ENCODE measurements at regions not wholly inside any gene's neighbourhood (a gene's known extent, or its start where the extent isn't known, plus 50 kb on each side); places are given as distances from the start of the nearest gene placed in this dataset.

DNA sequence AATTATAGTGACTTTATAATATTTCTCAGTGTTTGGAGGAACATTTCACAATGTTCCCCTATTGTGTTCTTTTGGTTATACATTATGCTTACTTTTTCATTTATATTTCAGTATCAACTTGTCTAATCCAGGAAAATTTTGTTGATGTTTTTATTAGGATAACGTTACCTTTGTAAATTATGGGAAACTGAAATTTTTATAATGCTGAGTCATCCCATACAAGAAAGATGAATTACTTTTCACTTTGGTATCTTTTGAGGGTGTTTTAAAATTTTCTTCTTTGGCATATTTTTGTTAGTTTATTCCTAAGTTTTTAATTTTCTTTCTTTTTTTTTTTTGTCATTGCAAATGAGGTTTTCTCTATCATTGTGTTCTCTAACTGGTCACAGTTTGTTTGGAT is 542.7 kb downstream of the SLC16A7 start:
- H3K27me3 ChIP-seq (ENCODE audit: control insufficient read depth, insufficient read depth, low read length) = no peaks in the 10 kb centered on the region
- H3K4me1 ChIP-seq (ENCODE audit: control insufficient read depth, insufficient read depth, low read length) = peaks cover 3% of the 10 kb centered on the region
- no peak overlapping the region for H3K4me3 ChIP-seq (ENCODE audit: low read length)
- H3K36me3 ChIP-seq (ENCODE audit: insufficient read depth, low read length) = no peaks in the 10 kb centered on the region
- no peak overlapping the region for H3K9ac ChIP-seq (ENCODE audit: low read depth, low read length)
- H3K9me3 ChIP-seq (replicated peaks; ENCODE audit: low read length) = no peaks in the 10 kb centered on the region
- no peak overlapping the region for H3K4me2 ChIP-seq (ENCODE audit: low read length)

DNA sequence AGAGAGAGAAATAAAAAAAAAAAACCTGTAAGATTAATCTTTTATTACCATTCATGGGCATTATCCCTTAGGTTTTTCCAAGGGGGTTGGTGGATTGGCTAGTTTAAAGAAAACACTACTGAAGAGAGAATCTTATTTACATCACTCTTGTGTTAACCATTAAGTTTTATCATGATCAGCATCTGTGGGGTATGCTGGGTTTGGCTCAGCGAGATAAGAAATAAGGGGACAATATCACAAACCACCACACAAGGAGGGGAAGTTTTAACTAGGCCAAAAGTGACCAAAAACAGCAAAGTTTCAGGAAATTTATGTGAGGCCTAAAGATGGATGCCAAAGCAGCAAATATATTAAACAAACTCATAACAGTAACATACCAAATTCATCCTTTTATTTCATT is 548.6 kb downstream of the SLC16A7 start:
- Histone ChIP-seq H3K9me3 (replicated peaks; ENCODE audit: low read length) (no peaks in the 10 kb centered on the region), H3K4me1 (ENCODE audit: control insufficient read depth, insufficient read depth, low read length) (peaks cover 16% of the 10 kb centered on the region), H3K27me3 (ENCODE audit: control insufficient read depth, insufficient read depth, low read length) (no peaks in the 10 kb centered on the region), H3K9ac (ENCODE audit: low read depth, low read length) (no peak overlapping the region), H3K4me3 (ENCODE audit: low read length) (no peak overlapping the region), H3K36me3 (ENCODE audit: insufficient read depth, low read length) (no peaks in the 10 kb centered on the region), H3K4me2 (ENCODE audit: low read length) (no peak overlapping the region)

DNA sequence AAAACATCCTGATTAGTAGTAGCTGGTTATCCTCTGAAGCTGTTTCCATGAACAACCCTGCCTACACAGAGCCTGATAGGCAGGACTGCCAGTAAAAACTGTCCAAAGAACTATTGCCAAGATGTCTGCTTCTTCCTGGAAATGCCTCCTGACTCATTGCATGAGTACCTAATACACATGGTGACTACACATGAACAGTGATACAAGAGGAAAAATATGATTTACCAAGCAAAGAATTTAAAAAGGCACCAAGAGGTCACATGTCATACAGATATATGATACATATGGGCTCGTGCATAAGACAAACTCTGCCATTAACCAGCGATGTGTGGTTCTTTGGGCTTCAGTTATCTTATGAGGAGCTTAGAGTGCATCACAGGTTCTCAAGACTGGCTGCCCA is 552.3 kb downstream of the SLC16A7 start:
- peaks cover 16% of the 10 kb centered on the region for H3K4me1 ChIP-seq (ENCODE audit: control insufficient read depth, insufficient read depth, low read length)
- peak overlapping the region; percentile 58 for H3K9ac ChIP-seq (ENCODE audit: low read depth, low read length)
- peak overlapping the region; percentile 63 for H3K4me2 ChIP-seq (ENCODE audit: low read length)
- H3K36me3 ChIP-seq (ENCODE audit: insufficient read depth, low read length) = no peaks in the 10 kb centered on the region
- H3K9me3 ChIP-seq (replicated peaks; ENCODE audit: low read length) = no peaks in the 10 kb centered on the region
- no peaks in the 10 kb centered on the region for H3K27me3 ChIP-seq (ENCODE audit: control insufficient read depth, insufficient read depth, low read length)
- H3K4me3 ChIP-seq (ENCODE audit: low read length) = no peak overlapping the region

DNA sequence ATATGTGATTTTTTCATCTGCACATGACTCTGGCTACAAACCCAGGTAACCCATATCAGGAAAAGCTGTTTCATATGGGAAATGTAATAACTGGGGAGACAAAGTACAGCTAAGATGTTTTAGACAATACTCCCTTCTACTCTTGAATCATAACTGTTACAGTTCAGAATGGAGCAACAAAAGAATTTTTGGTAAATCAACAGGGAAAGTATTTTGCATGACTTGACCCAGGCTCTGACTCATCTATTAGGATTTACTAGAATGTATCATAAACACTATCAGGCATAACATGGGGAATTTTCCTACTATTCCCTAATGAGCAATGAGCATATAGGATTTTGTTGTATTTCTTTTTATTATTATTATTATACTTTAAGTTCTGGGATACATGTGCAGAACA is 553.0 kb downstream of the SLC16A7 start:
- Histone ChIP-seq H3K4me1 (ENCODE audit: control insufficient read depth, insufficient read depth, low read length) (peaks cover 16% of the 10 kb centered on the region), H3K36me3 (ENCODE audit: insufficient read depth, low read length) (no peaks in the 10 kb centered on the region), H3K4me3 (ENCODE audit: low read length) (no peak overlapping the region), H3K9ac (ENCODE audit: low read depth, low read length) (peak overlapping the region; percentile 58), H3K9me3 (replicated peaks; ENCODE audit: low read length) (no peaks in the 10 kb centered on the region), H3K4me2 (ENCODE audit: low read length) (peak overlapping the region; percentile 63), H3K27me3 (ENCODE audit: control insufficient read depth, insufficient read depth, low read length) (no peaks in the 10 kb centered on the region)

DNA sequence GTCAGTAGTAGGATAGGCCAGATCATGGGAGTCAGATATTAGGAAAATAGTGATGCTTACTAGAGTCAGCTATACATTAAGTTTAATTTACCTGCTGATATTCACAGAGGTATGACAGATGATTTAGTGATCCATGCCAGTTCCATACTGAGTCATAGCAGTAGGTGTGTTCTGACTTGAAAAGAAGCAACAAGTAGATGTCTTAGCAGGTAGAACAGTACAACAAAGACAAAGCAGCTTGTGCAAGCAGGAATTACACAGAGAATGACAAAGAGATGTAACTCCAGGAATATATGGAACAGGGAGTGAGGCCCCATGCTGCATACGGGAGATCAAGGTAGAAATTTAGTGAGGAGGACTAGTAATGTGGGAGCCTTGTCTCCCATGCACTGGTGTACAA is 556.9 kb downstream of the SLC16A7 start:
- Histone ChIP-seq H3K36me3 (ENCODE audit: insufficient read depth, low read length) (no peaks in the 10 kb centered on the region), H3K27me3 (ENCODE audit: control insufficient read depth, insufficient read depth, low read length) (no peaks in the 10 kb centered on the region), H3K4me2 (ENCODE audit: low read length) (no peak overlapping the region), H3K4me3 (ENCODE audit: low read length) (no peak overlapping the region), H3K9ac (ENCODE audit: low read depth, low read length) (no peak overlapping the region), H3K9me3 (replicated peaks; ENCODE audit: low read length) (no peaks in the 10 kb centered on the region), H3K4me1 (ENCODE audit: control insufficient read depth, insufficient read depth, low read length) (peaks cover 8% of the 10 kb centered on the region)

DNA sequence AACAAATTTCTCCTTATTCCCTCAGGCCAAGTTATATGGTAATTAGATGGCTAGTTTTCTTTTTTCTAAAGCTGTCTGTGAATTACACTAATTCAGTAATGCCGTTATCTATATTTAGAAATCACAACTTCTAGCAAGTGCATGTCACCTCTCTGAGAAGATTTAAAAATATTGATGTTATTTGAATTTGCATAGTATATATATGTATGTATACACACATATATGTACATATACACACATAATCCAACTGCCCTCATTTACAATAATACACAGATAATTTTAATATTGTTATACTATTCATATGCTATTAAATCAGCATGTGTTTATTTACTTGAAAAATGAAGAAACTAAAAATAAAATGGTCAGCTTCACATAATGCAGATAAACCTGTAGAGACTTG is 563.9 kb downstream of the SLC16A7 start:
- Histone ChIP-seq H3K4me1 (ENCODE audit: control insufficient read depth, insufficient read depth, low read length) (no peaks in the 10 kb centered on the region), H3K9me3 (replicated peaks; ENCODE audit: low read length) (no peaks in the 10 kb centered on the region), H3K9ac (ENCODE audit: low read depth, low read length) (no peak overlapping the region), H3K27me3 (ENCODE audit: control insufficient read depth, insufficient read depth, low read length) (no peaks in the 10 kb centered on the region), H3K36me3 (ENCODE audit: insufficient read depth, low read length) (no peaks in the 10 kb centered on the region), H3K4me3 (ENCODE audit: low read length) (no peak overlapping the region), H3K4me2 (ENCODE audit: low read length) (no peak overlapping the region)

DNA sequence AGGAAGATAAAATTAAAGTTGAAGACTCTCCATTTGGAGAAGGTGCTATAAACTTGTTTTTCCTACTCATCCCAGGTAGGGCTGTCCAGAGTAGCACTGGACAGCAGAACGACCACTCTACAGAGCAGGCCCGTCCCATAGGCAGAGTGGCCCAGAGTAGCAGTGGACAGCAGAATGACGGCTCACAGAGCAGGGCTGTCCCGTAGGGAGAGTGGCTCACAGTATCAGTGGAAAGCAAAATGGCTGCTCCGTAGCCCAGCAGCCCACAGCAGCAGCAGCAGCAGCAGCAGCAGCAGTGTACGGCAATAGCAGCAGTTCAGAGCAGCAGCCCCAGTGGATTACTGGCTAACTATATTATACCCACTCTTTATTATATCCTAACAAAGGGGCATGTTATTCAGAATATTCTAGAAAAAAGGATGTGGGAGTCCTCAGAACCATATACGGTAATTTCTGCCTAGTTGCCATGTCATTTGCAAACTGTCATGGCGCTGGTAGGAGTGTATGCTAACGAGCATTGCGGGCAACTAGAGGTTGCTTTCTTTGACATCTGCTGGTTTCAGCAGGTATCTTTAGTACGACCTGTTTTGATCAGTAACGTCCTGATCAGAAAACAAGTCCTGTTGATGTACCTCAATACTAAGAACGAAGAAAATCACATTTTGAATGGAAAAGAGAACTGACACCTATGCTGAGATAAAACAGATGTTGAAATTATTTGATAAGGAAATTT is 567.3 kb downstream of the SLC16A7 start:
- Histone ChIP-seq H3K27me3 (ENCODE audit: control insufficient read depth, insufficient read depth, low read length) (no peaks in the 10 kb centered on the region), H3K4me3 (ENCODE audit: low read length) (no peak overlapping the region), H3K9ac (ENCODE audit: low read depth, low read length) (no peak overlapping the region), H3K36me3 (ENCODE audit: insufficient read depth, low read length) (no peaks in the 10 kb centered on the region), H3K4me2 (ENCODE audit: low read length) (no peak overlapping the region), H3K4me1 (ENCODE audit: control insufficient read depth, insufficient read depth, low read length) (no peaks in the 10 kb centered on the region), H3K9me3 (replicated peaks; ENCODE audit: low read length) (no peaks in the 10 kb centered on the region)

DNA sequence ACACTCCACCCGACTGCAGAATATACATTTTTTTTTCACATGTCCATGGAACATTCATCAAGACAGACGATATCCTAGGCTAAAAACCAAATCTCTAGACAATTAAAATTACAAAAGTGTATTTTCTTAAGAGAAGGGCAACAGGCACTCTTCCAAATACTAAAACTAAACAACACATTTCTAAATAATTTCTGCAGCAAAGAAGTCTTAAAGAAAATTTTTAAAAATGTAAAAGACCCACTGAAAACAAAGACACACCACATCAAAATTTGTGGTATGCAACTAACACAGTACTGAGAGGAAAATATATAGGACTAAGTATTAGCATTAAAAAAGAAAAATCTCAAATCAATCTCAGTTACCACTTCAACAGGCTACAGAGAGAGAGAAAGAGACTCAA is 570.0 kb downstream of the SLC16A7 start:
- Histone ChIP-seq H3K4me3 (ENCODE audit: low read length) (no peak overlapping the region), H3K9me3 (replicated peaks; ENCODE audit: low read length) (no peaks in the 10 kb centered on the region), H3K4me2 (ENCODE audit: low read length) (no peak overlapping the region), H3K27me3 (ENCODE audit: control insufficient read depth, insufficient read depth, low read length) (no peaks in the 10 kb centered on the region), H3K9ac (ENCODE audit: low read depth, low read length) (no peak overlapping the region), H3K4me1 (ENCODE audit: control insufficient read depth, insufficient read depth, low read length) (no peaks in the 10 kb centered on the region), H3K36me3 (ENCODE audit: insufficient read depth, low read length) (no peaks in the 10 kb centered on the region)

DNA sequence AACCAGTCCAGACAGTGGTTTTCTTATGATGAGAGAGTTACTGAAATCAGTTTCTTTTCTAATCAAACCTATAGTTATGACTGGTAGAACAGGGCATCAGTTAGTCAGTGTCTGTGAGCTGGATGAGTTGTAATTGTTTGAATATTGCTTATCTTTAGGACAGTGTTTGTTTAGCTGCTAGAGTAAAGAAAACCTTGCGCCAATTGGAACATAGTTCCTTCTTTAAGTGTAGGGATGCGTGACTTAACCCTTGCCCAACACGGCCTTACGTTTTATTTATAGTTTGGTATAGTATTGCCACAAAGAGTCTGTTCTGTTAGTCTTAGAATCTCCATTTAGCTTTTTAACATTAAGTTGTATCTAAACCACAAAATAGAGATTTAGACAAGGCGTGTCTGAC is 572.6 kb downstream of the SLC16A7 start:
- no peaks in the 10 kb centered on the region for H3K4me1 ChIP-seq (ENCODE audit: control insufficient read depth, insufficient read depth, low read length)
- no peak overlapping the region for H3K4me2 ChIP-seq (ENCODE audit: low read length)
- no peak overlapping the region for H3K9ac ChIP-seq (ENCODE audit: low read depth, low read length)
- H3K4me3 ChIP-seq (ENCODE audit: low read length) = no peak overlapping the region
- H3K36me3 ChIP-seq (ENCODE audit: insufficient read depth, low read length) = no peaks in the 10 kb centered on the region
- H3K9me3 ChIP-seq (replicated peaks; ENCODE audit: low read length) = no peaks in the 10 kb centered on the region
- H3K27me3 ChIP-seq (ENCODE audit: control insufficient read depth, insufficient read depth, low read length) = no peaks in the 10 kb centered on the region

DNA sequence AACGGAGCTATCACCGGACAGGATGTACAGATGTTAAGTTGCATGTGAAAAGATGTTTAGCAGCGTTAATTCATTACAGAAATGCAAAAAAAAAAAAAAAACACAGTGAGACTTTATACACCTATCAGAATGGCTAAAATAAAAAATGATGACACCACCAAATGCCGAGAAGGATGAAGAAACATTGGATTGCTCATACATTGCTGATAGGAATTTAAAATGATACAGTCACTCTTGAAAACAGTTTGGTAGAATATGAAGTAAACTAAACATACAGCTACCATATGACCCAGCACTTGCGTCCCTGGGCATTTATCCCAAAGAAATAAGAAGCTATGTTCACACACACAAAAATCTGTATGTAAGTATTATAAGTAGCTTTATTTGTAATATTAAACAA is 574.1 kb downstream of the SLC16A7 start:
- Histone ChIP-seq H3K9me3 (replicated peaks; ENCODE audit: low read length) (no peaks in the 10 kb centered on the region), H3K4me2 (ENCODE audit: low read length) (no peak overlapping the region), H3K4me3 (ENCODE audit: low read length) (no peak overlapping the region), H3K4me1 (ENCODE audit: control insufficient read depth, insufficient read depth, low read length) (peaks cover 11% of the 10 kb centered on the region), H3K27me3 (ENCODE audit: control insufficient read depth, insufficient read depth, low read length) (no peaks in the 10 kb centered on the region), H3K9ac (ENCODE audit: low read depth, low read length) (no peak overlapping the region), H3K36me3 (ENCODE audit: insufficient read depth, low read length) (no peaks in the 10 kb centered on the region)

DNA sequence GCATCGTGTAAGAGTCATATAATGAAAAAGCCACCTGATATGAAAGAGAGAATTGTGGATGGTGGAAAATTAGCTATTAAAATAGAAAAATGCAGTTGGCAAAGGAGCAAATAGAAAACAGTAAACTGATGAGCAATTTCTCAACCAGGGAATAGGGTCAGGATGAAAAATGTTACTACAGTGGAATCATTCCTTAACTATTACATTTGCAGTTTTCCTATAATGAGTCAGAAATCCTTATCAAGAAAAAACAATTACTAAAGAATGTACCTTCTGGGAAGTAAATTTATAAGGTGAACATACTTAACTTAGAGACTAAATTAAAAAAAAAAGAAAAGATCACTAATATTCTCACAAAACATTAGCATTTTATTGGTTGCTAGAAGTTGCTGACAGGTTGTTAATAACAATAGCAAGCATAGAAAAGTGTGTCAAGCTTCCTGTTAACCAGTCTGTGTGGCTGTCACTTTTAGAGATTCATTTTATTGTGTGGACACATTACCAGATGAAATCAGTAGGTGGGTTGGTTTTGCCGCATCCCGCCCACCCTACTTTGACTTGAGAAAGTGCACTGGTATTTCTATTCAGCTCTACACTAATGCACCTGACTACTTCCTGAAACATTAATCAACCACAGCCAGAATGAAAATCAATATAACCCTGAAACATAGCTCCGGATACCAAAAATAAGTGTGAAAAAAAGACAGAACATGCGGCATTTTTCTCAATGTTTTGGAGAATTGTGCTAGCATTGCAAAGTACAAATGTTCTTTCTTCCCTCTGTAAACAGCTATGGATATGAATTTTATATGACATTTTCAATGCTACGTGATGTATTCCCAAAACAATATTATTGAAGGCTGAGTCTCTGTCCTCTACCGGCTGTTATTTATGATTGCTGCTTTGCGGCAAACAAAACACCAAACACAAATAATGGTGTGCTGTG is 576.7 kb downstream of the SLC16A7 start:
- Histone ChIP-seq H3K4me1 (ENCODE audit: control insufficient read depth, insufficient read depth, low read length) (peaks cover 13% of the 10 kb centered on the region), H3K9ac (ENCODE audit: low read depth, low read length) (no peak overlapping the region), H3K9me3 (replicated peaks; ENCODE audit: low read length) (no peaks in the 10 kb centered on the region), H3K4me2 (ENCODE audit: low read length) (no peak overlapping the region), H3K36me3 (ENCODE audit: insufficient read depth, low read length) (no peaks in the 10 kb centered on the region), H3K4me3 (ENCODE audit: low read length) (no peak overlapping the region), H3K27me3 (ENCODE audit: control insufficient read depth, insufficient read depth, low read length) (no peaks in the 10 kb centered on the region)
